Neural cell (in vitro differentiated cells): ENCODE measurements at regions not wholly inside any gene's neighbourhood (a gene's known extent, or its start where the extent isn't known, plus 50 kb on each side); places are given as distances from the start of the nearest gene placed in this dataset.

ENCODE experiments used
- H2AFZ ChIP-seq: fragments of 200-600, 300-800 bp; sonication (generic), shearing (Covaris generic); 2 replicates; pipeline ENCODE4 v1.6.0; 2014; ENCODE audit warnings: low read depth, mild to moderate bottlenecking, antibody characterized with exemption, low read length, moderate library complexity
- H3F3A ChIP-seq: fragments of 200-600 bp; shearing (Covaris generic); 2 replicates; pipeline ENCODE4 v1.6.1; 2016; ENCODE audit warnings: mild to moderate bottlenecking, moderate library complexity, mixed read lengths, antibody characterized with exemption, low read length; ENCODE audit not compliant: insufficient read depth, poor library complexity, severe bottlenecking
- H3K27ac ChIP-seq: fragments of 200-600, 300-800 bp; sonication (generic), shearing (Covaris generic); 2 replicates; pipeline ENCODE4 v1.5.1; 2014; ENCODE audit warnings: mild to moderate bottlenecking, low read length, moderate library complexity
- H3K27me3 ChIP-seq: fragments of 300-800, 200-600 bp; sonication (generic), shearing (Covaris generic); 2 replicates; pipeline ENCODE4 v1.6.0; 2014; ENCODE audit warnings: mild to moderate bottlenecking, low read depth, low read length, moderate library complexity; ENCODE audit not compliant: insufficient read depth
- H3K36me3 ChIP-seq: fragments of 300-800, 200-600 bp; sonication (generic), shearing (Covaris generic); 2 replicates; pipeline ENCODE4 v1.5.1; 2014; ENCODE audit warnings: mild to moderate bottlenecking, antibody characterized with exemption, low read length, moderate library complexity; ENCODE audit not compliant: insufficient read depth
- H3K4me2 ChIP-seq: fragments of 300-800, 200-600 bp; sonication (generic), shearing (Covaris generic); 2 replicates; pipeline ENCODE4 v1.6.0; 2014; ENCODE audit warnings: mild to moderate bottlenecking, low read length
- H3K4me3 ChIP-seq: fragments of 300-800, 200-600 bp; sonication (generic), shearing (Covaris generic); 2 replicates; pipeline ENCODE4 v1.5.1; 2014; ENCODE audit warnings: mild to moderate bottlenecking, low read length, moderate library complexity
- H3K79me2 ChIP-seq: fragments of 200-600 bp; shearing (Covaris generic); replicated peaks from 2 replicates; pipeline ENCODE4 v1.6.0; 2014; ENCODE audit warnings: mild to moderate bottlenecking, low read length, moderate library complexity; ENCODE audit not compliant: insufficient read depth
- H3K9ac ChIP-seq: fragments of 300-800, 200-600 bp; sonication (generic), shearing (Covaris generic); 2 replicates; pipeline ENCODE4 v1.6.1; 2016; ENCODE audit warnings: mild to moderate bottlenecking, low read length, mixed read lengths
- H3K9me2 ChIP-seq: fragments of 200-600 bp; shearing (Covaris generic); 2 replicates; pipeline ENCODE4 v1.6.1; 2016; ENCODE audit warnings: mild to moderate bottlenecking, low read length, mixed read lengths; ENCODE audit not compliant: insufficient read depth
- H3K9me3 ChIP-seq: fragments of 200-600, 300-800 bp; sonication (generic), shearing (Covaris generic); 2 replicates; pipeline ENCODE4 v1.6.1; 2016; ENCODE audit warnings: mild to moderate bottlenecking, mixed run types, low read length, moderate library complexity, mixed read lengths
- H4K20me1 ChIP-seq: fragments of 200-600 bp; shearing (Covaris generic); 2 replicates; pipeline ENCODE4 v1.6.1; 2016; ENCODE audit warnings: mild to moderate bottlenecking, mixed run types; ENCODE audit not compliant: insufficient read depth
- CTCF ChIP-seq: fragments of 450-650 bp; IDR thresholded peaks from 2 replicates; pipeline ENCODE4 v1.5.1; 2014; ENCODE audit warnings: antibody characterized with exemption, mild to moderate bottlenecking, moderate library complexity; ENCODE audit not compliant: poor library complexity, severe bottlenecking
- EP300 ChIP-seq: fragments of 450-650 bp; conservative IDR thresholded peaks from 2 replicates; pipeline ENCODE4 v1.6.1; 2014; ENCODE audit warnings: antibody characterized with exemption, mild to moderate bottlenecking, moderate library complexity; ENCODE audit not compliant: poor library complexity, severe bottlenecking
- EZH2 ChIP-seq: fragments of 200-600, 300-800 bp; shearing (Covaris generic), sonication (generic); IDR thresholded peaks from 2 replicates; pipeline ENCODE4 v1.6.1; 2014; ENCODE audit warnings: antibody characterized with exemption, low read length, borderline replicate concordance, mild to moderate bottlenecking; ENCODE audit not compliant: insufficient read depth, poor library complexity, severe bottlenecking
- MXI1 ChIP-seq: fragments of 450-650 bp; conservative IDR thresholded peaks from 2 replicates; pipeline ENCODE4 v1.6.1; 2014; ENCODE audit warnings: antibody characterized with exemption, mild to moderate bottlenecking; ENCODE audit not compliant: poor library complexity, severe bottlenecking
- POLR2AphosphoS5 ChIP-seq: IDR thresholded peaks from 2 replicates; pipeline ENCODE4 v1.6.1; 2012
- RAD21 ChIP-seq: fragments of 450-650 bp; conservative IDR thresholded peaks from 2 replicates; pipeline ENCODE4 v1.6.1; 2014; ENCODE audit warnings: antibody characterized with exemption, mild to moderate bottlenecking, moderate library complexity
- REST ChIP-seq: IDR thresholded peaks from 2 replicates; pipeline ENCODE4 v1.6.1; 2012; ENCODE audit warnings: borderline replicate concordance
- SMC3 ChIP-seq: fragments of 450-650 bp; conservative IDR thresholded peaks from 2 replicates; pipeline ENCODE4 v1.6.1; 2014; ENCODE audit warnings: antibody characterized with exemption, mild to moderate bottlenecking, moderate library complexity; ENCODE audit not compliant: poor library complexity
- TAF1 ChIP-seq: IDR thresholded peaks from 2 replicates; pipeline ENCODE4 v1.6.1; 2012; ENCODE audit warnings: low read depth

GRCh38 chr18:75643083-75643482 is 215.6 kb upstream of the SMIM21 start:
- Histone ChIP-seq H3K4me2 (no peak overlapping the region), H3K27me3 (no peaks in the 10 kb centered on the region), H4K20me1 (no peaks in the 10 kb centered on the region), H3K79me2 (no peaks in the 10 kb centered on the region), H3F3A (no peaks in the 10 kb centered on the region), H3K9me3 (no peaks in the 10 kb centered on the region), H3K4me3 (no peak overlapping the region), H3K27ac (no peak overlapping the region), H3K9me2 (no peaks in the 10 kb centered on the region), H2AFZ (no peak overlapping the region), H3K9ac (no peak overlapping the region), H3K36me3 (no peaks in the 10 kb centered on the region)
- TF ChIP-seq RAD21 (no peak), MXI1 (no peak), CTCF (no peak), REST (no peak), EZH2 (no peak), EP300 (no peak), TAF1 (no peak), SMC3 (no peak), POLR2AphosphoS5 (no peak)

- Histone ChIP-seq H3K9me2 (no peaks in the 10 kb centered on the region), H3K4me2 (no peak overlapping the region), H3K27ac (no peak overlapping the region), H3K36me3 (no peaks in the 10 kb centered on the region), H3K27me3 (no peaks in the 10 kb centered on the region), H3K9me3 (no peaks in the 10 kb centered on the region), H2AFZ (no peak overlapping the region), H3K4me3 (no peak overlapping the region), H3K9ac (no peak overlapping the region), H4K20me1 (no peaks in the 10 kb centered on the region), H3K79me2 (no peaks in the 10 kb centered on the region), H3F3A (no peaks in the 10 kb centered on the region)
- TF ChIP-seq MXI1 (no peak), POLR2AphosphoS5 (no peak), SMC3 (no peak), RAD21 (no peak), REST (no peak), EP300 (no peak), TAF1 (no peak), EZH2 (no peak), CTCF (no peak)
Observed at GRCh38 chr18:75639472-75639831, 211.9 kb upstream of the SMIM21 start.
